22Rv1 (cell line): ENCODE measurements at regions not wholly inside any gene's neighbourhood (a gene's known extent, or its start where the extent isn't known, plus 50 kb on each side); places are given as distances from the start of the nearest gene placed in this dataset.

ENCODE experiments used
- H3K27ac ChIP-seq: fragments of 450-650 bp; 2 replicates; pipeline ENCODE4 v1.5.1; 2017
- ZFX ChIP-seq: fragments of 450-650 bp; IDR thresholded peaks from 2 replicates; pipeline ENCODE4 v1.6.1; 2017; ENCODE audit warnings: antibody characterized with exemption, borderline replicate concordance
- TF ChIP-seq, protein P1 (sequence below): fragments of 450-650 bp; IDR thresholded peaks from 2 replicates; pipeline ENCODE4 v1.5.1; 2017; ENCODE audit warnings: mild to moderate bottlenecking

DNA sequence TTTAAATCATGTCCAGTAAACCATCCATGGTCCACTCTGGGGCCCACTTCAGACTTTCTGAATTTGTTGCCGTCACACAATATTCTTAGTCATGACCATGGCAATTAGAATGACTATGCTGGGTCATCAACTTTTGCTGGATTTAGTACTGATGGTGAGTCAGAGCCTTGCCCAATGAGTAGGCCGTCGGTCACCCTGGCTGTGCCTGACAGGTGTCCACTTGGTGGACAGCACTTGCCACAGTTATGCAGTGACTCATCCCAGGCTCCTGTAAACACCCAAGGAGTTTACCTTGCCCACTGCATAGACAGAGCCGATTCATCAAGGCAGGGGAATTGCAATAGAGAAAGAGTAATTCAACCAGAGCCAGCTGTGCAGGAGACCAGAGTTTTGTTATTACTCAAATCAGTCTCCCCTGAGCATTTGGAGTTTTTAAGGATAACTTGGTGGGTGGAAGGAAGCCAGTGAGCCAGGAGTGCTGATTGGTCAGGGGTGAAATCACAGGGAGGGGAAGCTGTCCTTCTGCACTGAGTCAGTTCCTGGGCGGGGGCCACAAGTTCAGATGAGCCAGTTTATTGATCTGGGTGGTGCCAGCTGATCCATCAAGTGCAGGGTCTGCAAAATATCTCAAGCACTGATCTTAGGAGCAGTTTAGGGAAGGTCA, 333.8 kb downstream of the PTPRU start:
- no peak overlapping the region for H3K27ac ChIP-seq
- TF ChIP-seq ZFX, result no peak
- TF ChIP-seq, protein P1, sequence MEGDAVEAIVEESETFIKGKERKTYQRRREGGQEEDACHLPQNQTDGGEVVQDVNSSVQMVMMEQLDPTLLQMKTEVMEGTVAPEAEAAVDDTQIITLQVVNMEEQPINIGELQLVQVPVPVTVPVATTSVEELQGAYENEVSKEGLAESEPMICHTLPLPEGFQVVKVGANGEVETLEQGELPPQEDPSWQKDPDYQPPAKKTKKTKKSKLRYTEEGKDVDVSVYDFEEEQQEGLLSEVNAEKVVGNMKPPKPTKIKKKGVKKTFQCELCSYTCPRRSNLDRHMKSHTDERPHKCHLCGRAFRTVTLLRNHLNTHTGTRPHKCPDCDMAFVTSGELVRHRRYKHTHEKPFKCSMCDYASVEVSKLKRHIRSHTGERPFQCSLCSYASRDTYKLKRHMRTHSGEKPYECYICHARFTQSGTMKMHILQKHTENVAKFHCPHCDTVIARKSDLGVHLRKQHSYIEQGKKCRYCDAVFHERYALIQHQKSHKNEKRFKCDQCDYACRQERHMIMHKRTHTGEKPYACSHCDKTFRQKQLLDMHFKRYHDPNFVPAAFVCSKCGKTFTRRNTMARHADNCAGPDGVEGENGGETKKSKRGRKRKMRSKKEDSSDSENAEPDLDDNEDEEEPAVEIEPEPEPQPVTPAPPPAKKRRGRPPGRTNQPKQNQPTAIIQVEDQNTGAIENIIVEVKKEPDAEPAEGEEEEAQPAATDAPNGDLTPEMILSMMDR, result no peak

GRCh38 chr1:29567257-29567656, 330.9 kb downstream of the PTPRU start:
- TF ChIP-seq, protein P1, result no peak
- no peak for TF ChIP-seq ZFX
- no peak overlapping the region for H3K27ac ChIP-seq

GRCh38 chr1:29565490-29565889, 329.2 kb downstream of the PTPRU start:
- TF ChIP-seq ZFX, result no peak
- TF ChIP-seq, protein P1, result no peak

DNA sequence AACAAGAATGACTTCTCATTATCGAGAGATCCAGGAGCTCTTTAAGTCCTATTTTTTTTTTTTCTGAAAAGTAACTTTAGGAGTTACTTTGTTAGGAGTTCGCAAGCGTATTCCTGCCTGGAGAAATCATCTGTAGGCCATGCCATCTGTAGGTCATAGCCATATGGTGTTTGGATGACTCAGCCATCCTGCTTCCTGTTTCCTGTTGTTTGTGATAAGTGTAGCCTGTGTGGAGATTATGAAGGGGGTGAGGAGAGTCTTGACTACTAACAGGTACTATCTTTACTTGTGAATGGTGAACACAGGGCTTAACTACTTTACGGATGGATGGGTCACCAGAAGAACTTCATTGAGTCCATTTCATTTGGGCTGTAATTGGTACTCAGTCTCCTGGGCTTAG, 327.2 kb downstream of the PTPRU start:
- no peak for TF ChIP-seq ZFX
- TF ChIP-seq, protein P1, result no peak
- no peak overlapping the region for H3K27ac ChIP-seq

More at GRCh38 chr1:29565490-29565889, 329.2 kb downstream of the PTPRU start:
- H3K27ac ChIP-seq, result no peak overlapping the region

DNA sequence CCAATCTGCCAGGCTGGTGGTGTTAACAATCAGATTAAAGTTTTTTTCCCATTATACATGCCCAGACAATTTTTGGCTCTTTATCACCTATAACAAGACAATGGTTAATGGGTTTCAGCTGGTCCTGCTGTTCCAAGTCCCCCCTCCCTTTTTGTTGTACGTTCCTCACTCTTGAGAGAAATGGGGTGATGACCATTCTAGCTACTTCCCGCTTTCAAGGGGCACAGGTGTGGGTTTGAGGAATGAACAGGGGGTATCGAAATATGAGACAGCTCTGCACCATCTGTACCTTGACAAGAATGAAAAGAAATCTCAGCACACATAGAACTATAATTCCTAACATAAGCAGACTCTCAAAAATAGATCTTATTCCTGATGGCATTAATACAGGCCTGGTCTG, 326.8 kb downstream of the PTPRU start:
- H3K27ac ChIP-seq, result no peak overlapping the region
- no peak for TF ChIP-seq ZFX
- TF ChIP-seq, protein P1, result no peak

DNA sequence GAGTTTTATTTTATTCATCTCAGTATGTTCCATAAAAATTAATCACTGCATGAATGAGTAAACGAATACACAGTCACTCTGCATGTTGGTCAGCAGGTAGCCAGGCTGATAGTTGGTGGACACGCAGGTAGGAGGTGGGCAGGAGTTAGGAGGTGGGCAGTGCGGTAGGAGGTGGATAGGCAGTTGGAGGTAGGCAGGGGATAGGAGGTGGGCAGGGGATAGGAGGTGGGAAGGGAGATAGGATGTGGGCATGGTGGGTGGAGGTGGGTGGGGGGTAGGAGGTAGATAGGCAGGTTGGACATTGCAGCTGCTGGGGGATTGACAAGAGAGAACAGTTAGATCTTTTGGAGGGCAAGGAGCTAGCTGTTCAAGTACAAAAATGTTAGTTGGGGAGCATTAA, 322.7 kb downstream of the PTPRU start:
- no peak overlapping the region for H3K27ac ChIP-seq
- TF ChIP-seq, protein P1, result no peak
- TF ChIP-seq ZFX, result no peak

- H3K27ac ChIP-seq, result no peak overlapping the region
- TF ChIP-seq, protein P1, result no peak
- no peak for TF ChIP-seq ZFX
These were observed 321.6 kb downstream of the PTPRU start for GRCh38 chr1:29557701-29558600.
